GM12873 (cell line): ENCODE measurements at regions not wholly inside any gene's neighbourhood (a gene's known extent, or its start where the extent isn't known, plus 50 kb on each side); places are given as distances from the start of the nearest gene placed in this dataset.

Experiments used
- TF ChIP-seq, protein P1 (sequence below): IDR thresholded peaks from 2 replicates; pipeline ENCODE4 v1.5.1; 2012; ENCODE audit warnings: low read depth, mild to moderate bottlenecking, moderate library complexity, low read length, control low read depth; ENCODE audit not compliant: insufficient read depth; ENCODE audit errors: missing control alignments

GRCh38 chr2:123687064-123687463, 338.0 kb upstream of the CNTNAP5 start:
- TF ChIP-seq, protein P1, sequence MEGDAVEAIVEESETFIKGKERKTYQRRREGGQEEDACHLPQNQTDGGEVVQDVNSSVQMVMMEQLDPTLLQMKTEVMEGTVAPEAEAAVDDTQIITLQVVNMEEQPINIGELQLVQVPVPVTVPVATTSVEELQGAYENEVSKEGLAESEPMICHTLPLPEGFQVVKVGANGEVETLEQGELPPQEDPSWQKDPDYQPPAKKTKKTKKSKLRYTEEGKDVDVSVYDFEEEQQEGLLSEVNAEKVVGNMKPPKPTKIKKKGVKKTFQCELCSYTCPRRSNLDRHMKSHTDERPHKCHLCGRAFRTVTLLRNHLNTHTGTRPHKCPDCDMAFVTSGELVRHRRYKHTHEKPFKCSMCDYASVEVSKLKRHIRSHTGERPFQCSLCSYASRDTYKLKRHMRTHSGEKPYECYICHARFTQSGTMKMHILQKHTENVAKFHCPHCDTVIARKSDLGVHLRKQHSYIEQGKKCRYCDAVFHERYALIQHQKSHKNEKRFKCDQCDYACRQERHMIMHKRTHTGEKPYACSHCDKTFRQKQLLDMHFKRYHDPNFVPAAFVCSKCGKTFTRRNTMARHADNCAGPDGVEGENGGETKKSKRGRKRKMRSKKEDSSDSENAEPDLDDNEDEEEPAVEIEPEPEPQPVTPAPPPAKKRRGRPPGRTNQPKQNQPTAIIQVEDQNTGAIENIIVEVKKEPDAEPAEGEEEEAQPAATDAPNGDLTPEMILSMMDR = no peak

DNA sequence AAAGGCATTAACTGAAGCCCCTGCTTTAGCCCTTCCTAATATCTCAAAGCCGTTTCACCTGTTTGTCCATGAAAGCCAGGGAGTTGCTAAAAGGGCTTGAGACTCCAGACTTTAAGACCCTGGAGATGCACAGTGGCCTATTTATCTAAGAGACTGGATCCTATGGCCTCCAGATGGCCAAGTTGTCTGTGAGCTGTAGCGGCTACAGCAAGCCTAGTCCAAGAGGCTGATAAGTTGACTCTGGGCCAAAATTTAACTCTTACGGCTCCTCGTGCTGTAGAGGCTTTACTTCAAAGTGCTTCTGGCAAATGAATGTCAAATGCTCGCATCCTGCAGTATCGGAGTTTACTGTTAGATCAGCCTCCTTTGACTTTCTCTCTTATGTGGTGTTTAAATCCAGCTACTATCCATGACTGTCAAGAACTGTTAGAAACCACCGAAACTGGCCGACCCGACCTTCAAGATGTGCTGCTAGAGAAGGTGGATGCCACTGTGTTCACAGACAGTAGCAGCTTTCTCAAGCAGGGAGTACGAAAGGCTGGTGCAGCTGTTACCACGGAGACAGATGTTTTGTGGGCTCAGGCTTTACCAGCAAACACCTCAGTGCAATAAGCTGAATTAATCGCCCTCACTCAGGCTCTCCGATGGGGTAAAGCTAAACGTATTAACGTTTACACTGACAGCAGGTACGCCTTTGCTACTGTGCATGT, 336.7 kb upstream of the CNTNAP5 start:
- TF ChIP-seq, protein P1 = no peak

DNA sequence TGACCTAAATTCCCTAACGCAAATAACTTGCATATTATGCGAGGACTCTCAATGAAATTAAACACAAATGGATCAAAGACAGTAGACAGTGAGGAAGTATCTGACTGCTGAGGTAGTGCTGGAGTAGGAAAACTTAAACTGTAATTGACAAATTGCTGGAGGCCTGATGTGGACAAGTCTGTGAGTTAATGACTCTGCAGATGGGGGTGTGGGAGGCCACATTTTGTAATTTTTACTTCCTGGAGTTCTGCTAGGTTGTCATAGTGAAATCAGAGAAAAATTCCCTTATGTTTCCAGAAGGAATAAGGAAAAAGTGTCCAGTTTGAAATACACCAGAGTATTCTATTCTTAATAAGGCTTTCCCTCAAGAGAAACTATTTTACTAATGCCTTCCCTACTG, 333.0 kb upstream of the CNTNAP5 start:
- TF ChIP-seq, protein P1 = no peak

DNA sequence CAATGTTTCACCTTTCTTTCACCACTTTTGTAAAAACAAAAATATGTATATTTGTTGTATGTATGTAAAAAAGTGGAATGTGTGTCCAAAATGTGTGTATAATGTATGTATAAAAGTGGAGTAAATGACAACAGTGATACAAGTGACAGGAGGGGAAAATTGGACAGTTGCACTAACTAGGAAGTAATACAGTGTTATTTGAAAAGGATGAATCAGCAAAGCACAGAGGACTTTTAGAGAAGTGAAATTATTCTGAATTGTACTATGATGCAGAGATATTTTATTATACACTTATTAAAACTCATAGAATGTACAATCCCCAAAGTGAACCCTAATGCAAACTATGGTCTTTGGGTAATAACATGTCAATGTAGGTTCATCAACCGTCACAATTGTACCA, 331.3 kb upstream of the CNTNAP5 start:
- TF ChIP-seq, protein P1 = no peak

DNA sequence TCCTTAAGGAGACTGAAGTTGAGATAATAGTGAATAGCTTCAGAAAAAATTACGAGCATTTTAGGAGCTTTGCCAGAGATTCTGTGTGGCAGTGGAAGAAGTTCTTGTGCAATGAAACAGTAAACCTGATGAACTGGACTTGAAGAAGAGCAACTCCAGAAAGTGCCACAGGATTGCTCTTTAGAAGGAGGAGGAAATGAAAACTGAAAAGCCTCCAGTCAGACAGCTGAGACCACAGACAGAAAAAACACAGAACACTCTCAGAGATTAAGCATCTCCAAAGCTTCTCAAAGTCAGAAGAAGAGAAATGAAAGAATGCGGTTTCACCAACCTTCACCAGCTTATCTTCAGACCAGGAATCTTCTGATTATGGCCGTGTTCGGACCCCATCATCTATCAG, 329.7 kb upstream of the CNTNAP5 start:
- TF ChIP-seq, protein P1 = no peak

DNA sequence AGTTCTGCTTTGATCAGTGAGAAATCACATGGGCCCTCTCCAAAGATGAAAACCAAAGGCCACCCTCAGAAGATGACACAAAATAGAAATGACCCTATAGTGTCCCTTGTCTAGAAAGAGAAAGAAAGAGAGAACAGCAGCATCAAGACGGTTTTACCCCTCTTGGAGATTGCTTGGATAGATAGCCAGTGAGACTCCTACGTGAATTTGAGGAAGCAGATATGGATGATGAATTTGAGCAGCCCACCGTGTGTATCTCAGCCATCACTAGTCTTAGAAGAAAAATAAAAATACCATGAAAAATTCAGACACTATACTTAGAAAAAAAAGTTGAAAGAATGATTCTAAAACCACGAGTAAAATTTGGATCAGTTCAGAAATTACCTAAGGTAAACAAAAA, 329.1 kb upstream of the CNTNAP5 start:
- TF ChIP-seq, protein P1 = no peak

- TF ChIP-seq, protein P1 = no peak
Measured at GRCh38 chr2:123696799-123697410, 328.2 kb upstream of the CNTNAP5 start.
